Esophagus squamous epithelium (tissue), 4 donors: ENCODE measurements at regions not wholly inside any gene's neighbourhood (a gene's known extent, or its start where the extent isn't known, plus 50 kb on each side); places are given as distances from the start of the nearest gene placed in this dataset.

Source experiments
- POLR2A ChIP-seq, 4 donors: fragments of 450-650 bp; IDR thresholded peaks; one replicate each; pipeline ENCODE4 v1.6.1; 2017; ENCODE audit warnings: antibody characterized with exemption in 4 of 4, mild to moderate bottlenecking in 4 of 4, moderate library complexity in 3 of 4
- TF ChIP-seq, protein P1 (sequence below), 6 experiments: fragments of 450-650 bp in 4 of 6; fragments of 200-600 bp in 2 of 6; sonication (generic) in 2 of 6; IDR thresholded peaks; one replicate each; pipeline ENCODE4 v1.5.1; 2016 to 2019; ENCODE audit warnings: antibody characterized with exemption in 6 of 6, mild to moderate bottlenecking in 4 of 6, moderate library complexity in 4 of 6

DNA sequence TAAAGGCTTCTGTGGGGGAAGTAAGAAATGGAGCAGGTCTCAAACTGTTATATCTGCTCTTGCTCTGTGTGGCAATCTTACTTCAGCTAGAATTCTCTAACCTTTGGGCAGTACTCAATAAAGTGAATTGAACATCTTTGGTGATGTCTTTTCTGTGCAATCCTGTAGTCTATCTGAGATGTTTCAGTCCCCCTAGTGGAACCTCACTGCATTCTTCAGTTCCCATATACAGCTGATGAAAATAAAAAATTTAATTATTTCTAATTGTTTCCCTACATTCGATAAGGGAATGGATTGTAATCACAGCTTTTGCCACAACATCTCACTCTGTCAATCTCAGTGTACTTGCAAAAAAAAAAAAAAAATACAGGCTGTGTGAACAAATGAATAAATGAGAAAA, 522.6 kb downstream of the DNAJB9 start:
- TF ChIP-seq POLR2A (IDR thresholded peaks at IDR 0.05): no peak
- TF ChIP-seq, protein P1, sequence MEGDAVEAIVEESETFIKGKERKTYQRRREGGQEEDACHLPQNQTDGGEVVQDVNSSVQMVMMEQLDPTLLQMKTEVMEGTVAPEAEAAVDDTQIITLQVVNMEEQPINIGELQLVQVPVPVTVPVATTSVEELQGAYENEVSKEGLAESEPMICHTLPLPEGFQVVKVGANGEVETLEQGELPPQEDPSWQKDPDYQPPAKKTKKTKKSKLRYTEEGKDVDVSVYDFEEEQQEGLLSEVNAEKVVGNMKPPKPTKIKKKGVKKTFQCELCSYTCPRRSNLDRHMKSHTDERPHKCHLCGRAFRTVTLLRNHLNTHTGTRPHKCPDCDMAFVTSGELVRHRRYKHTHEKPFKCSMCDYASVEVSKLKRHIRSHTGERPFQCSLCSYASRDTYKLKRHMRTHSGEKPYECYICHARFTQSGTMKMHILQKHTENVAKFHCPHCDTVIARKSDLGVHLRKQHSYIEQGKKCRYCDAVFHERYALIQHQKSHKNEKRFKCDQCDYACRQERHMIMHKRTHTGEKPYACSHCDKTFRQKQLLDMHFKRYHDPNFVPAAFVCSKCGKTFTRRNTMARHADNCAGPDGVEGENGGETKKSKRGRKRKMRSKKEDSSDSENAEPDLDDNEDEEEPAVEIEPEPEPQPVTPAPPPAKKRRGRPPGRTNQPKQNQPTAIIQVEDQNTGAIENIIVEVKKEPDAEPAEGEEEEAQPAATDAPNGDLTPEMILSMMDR (IDR thresholded peaks at IDR 0.05): no peak
